AG09309 (cell line): ENCODE measurements at regions not wholly inside any gene's neighbourhood (a gene's known extent, or its start where the extent isn't known, plus 50 kb on each side); places are given as distances from the start of the nearest gene placed in this dataset.

Experiments used
- DNase-seq: peaks from one replicate; pipeline ENCODE4 v3.0.0-alpha.2; 2010; ENCODE audit warnings: low read depth
- H3K4me3 ChIP-seq: 2 replicates; pipeline ENCODE4 v1.5.1; 2011; ENCODE audit warnings: mild to moderate bottlenecking, low read depth, low read length, moderate library complexity; ENCODE audit not compliant: control insufficient read depth
- TF ChIP-seq, protein P1 (sequence below): IDR thresholded peaks from 2 replicates; pipeline ENCODE4 v1.5.1; 2011; ENCODE audit warnings: mild to moderate bottlenecking, low read depth, low read length, inconsistent platforms; ENCODE audit not compliant: insufficient read depth, control insufficient read depth; ENCODE audit errors: missing control alignments

DNA sequence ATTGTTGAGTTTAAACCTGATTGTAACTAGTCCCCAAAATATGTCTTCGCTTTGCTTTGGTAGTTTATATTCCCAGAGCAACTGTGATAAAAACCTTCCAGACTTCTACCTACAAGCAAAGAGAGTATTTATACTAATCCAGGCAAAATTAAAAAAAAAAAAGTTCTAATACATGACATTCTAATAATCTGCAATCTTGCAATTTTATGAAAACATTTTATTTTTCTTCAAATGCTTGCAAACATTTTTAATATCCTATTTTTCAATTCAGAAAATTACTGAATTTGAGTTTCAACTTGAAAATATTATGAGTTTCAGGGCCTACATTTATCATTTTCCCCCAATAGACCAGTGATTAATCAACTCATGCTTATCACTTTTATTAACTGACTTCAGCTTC, 830.2 kb upstream of the KLHL1 start:
- H3K4me3 ChIP-seq, result no peak overlapping the region
- no peak for DNase-seq
- TF ChIP-seq, protein P1, sequence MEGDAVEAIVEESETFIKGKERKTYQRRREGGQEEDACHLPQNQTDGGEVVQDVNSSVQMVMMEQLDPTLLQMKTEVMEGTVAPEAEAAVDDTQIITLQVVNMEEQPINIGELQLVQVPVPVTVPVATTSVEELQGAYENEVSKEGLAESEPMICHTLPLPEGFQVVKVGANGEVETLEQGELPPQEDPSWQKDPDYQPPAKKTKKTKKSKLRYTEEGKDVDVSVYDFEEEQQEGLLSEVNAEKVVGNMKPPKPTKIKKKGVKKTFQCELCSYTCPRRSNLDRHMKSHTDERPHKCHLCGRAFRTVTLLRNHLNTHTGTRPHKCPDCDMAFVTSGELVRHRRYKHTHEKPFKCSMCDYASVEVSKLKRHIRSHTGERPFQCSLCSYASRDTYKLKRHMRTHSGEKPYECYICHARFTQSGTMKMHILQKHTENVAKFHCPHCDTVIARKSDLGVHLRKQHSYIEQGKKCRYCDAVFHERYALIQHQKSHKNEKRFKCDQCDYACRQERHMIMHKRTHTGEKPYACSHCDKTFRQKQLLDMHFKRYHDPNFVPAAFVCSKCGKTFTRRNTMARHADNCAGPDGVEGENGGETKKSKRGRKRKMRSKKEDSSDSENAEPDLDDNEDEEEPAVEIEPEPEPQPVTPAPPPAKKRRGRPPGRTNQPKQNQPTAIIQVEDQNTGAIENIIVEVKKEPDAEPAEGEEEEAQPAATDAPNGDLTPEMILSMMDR, result no peak

DNA sequence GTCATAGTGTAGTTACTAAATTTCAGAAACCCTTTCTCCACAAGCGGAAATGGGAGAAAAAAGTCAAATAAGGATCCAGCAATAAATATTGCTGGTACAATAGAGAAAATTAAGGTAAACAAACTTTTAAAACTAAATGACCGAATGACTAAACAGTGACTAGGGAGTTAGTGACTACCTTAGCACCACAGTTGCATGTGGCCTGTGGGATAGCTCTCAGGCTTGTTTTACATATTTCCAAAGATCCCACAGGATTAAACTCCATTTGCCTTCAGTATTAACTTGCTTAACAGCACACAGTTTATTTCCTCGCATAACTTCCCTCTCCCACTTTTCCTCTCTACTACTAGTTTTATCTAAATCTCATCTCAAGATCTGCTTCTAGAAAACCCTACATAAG, 824.3 kb upstream of the KLHL1 start:
- TF ChIP-seq, protein P1, result no peak
- H3K4me3 ChIP-seq, result no peak overlapping the region
- no peak for DNase-seq

DNA sequence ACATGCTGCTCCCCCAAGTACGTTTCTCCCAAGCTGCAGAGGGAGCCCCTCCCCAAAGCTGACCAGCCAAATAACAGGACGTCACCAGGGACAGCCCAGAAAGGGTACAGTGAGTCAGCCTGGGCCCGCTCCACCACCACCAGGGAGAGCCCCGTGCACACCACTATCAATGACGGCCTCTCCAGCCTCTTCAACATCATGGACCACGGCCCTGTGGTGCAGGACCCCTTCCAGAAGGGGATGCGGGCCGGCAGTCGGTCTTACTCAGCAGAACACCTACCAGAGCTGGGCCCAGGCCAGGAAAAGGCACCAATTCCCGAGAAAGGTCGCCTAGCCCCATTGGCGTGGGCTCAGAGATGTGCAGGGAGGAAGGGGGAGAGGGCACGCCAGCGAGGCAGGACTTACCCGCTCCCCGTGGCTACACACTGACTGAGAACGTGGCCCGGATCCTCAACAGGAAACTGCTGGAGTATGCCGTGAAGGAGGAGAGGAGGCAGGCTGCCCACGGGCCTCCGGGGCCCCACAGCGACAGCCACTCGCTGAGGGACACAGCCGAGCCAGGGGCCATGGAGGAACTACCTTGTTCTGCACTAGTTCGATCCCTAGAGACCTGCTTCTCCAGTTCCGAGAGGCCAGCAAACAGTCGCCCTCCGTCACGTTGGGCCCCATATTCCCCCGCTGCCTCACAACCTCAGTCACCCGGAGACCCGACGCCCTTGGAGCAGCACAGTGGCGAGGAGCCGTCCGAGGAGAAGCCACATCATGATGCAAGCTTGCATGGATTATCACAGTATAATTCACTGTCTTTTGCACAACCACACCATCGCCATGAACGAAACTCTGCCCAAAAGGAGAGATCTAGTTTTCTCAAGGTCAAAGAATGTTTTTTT, 815.9 kb upstream of the KLHL1 start:
- H3K4me3 ChIP-seq, result no peak overlapping the region
- TF ChIP-seq, protein P1, result no peak
- DNase-seq, result no peak

DNA sequence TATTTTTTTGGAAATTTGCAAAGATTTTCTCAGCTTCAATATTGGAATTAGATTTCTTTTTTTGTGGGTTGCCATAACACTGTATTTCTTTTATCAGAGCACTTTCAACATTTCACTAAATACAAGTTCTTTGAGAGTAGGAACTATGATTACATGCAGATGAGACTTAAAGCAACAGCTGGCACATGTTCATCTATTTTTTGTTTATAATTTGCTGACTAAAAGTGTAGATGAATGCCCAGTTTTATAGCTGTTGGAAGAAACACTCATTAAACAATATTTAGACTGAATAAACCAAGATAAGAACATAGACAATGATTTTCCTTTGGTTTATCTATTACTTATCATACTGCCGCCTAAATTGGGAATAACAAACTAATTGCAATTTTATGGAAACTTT, 803.0 kb upstream of the KLHL1 start:
- DNase-seq, result no peak
- TF ChIP-seq, protein P1, result no peak
- no peak overlapping the region for H3K4me3 ChIP-seq

DNA sequence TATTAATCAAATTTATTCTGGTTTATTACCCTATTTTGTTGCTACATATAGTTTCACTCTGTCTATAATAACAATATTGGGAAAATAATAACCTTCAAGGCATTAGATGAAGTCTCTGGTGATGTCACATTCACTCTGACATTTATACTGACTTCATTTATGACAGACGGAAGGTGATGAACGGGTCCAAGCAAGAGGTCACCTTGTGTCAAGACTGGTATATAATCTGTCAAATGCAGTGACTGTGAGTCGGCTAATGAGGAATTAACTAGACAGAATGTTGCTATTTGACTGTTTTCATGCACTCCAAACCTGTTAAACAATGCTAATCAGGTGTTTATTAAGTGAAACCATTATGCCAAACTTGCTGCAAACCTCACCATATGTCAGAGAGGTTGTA, 800.5 kb upstream of the KLHL1 start:
- H3K4me3 ChIP-seq, result no peak overlapping the region
- DNase-seq, result no peak
- TF ChIP-seq, protein P1, result no peak

DNA sequence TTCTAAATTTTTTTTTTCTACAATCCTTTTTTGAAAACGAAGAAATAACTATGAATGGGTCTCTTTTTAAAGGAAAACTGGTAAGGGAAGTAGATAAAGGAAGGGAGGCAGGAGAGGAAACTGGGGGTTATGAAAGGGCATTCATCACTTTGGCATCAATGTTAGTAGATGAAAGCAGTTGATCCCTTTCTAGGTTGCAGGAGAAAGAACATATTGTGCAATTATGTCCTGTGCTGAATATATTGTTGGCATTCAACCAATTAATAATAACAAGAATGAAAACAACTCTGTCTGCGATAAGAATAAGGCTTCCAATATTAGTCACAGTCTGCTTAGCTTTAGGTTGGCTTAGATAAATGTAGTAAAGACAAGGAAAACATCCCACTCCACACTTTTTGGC, 796.8 kb upstream of the KLHL1 start:
- DNase-seq, result no peak
- no peak overlapping the region for H3K4me3 ChIP-seq
- TF ChIP-seq, protein P1, result no peak
